Neural progenitor cell (in vitro differentiated cells): ENCODE measurements at regions not wholly inside any gene's neighbourhood (a gene's known extent, or its start where the extent isn't known, plus 50 kb on each side); places are given as distances from the start of the nearest gene placed in this dataset.

Experiments used
- DNase-seq: peaks from one replicate; pipeline ENCODE4 v3.0.0-alpha.2; 2016; ENCODE audit warnings: low spot score
- H2AFZ ChIP-seq: fragments of 200-600 bp; sonication (generic); replicated peaks from 2 replicates; pipeline ENCODE4 v1.6.1; 2016; ENCODE audit warnings: antibody characterized with exemption
- H3F3A ChIP-seq: fragments of 200-600 bp; sonication (generic); 2 replicates; pipeline ENCODE4 v1.6.1; 2016; ENCODE audit warnings: antibody characterized with exemption, low read depth
- H3K27ac ChIP-seq: fragments of 200-600 bp; sonication (generic); 2 replicates; pipeline ENCODE4 v1.5.1; 2016; ENCODE audit warnings: mild to moderate bottlenecking
- H3K27me3 ChIP-seq: fragments of 200-600 bp; sonication (generic); 2 replicates; pipeline ENCODE4 v1.6.1; 2016; ENCODE audit warnings: mild to moderate bottlenecking, moderate library complexity
- H3K36me3 ChIP-seq: fragments of 200-600 bp; sonication (generic); 2 replicates; pipeline ENCODE4 v1.5.1; 2016
- H3K4me1 ChIP-seq: fragments of 200-600 bp; sonication (generic); 2 replicates; pipeline ENCODE4 v1.6.1; 2016; ENCODE audit warnings: mixed run types
- H3K4me2 ChIP-seq: fragments of 200-600 bp; sonication (generic); 2 replicates; pipeline ENCODE4 v1.6.1; 2016
- H3K4me3 ChIP-seq: fragments of 200-600 bp; sonication (generic); 2 replicates; pipeline ENCODE4 v1.5.1; 2016
- H3K79me2 ChIP-seq: fragments of 200-600 bp; sonication (generic); 2 replicates; pipeline ENCODE4 v1.6.1; 2016; ENCODE audit warnings: low read depth
- H3K9ac ChIP-seq: fragments of 200-600 bp; sonication (generic); 2 replicates; pipeline ENCODE4 v1.6.1; 2016
- H3K9me3 ChIP-seq: fragments of 200-600 bp; sonication (generic); 2 replicates; pipeline ENCODE4 v1.5.1; 2016; ENCODE audit warnings: low read depth
- H4K20me1 ChIP-seq: fragments of 200-600 bp; sonication (generic); 2 replicates; pipeline ENCODE4 v1.6.1; 2016; ENCODE audit warnings: low read depth
- H3K27ac Mint-ChIP-seq: 3 replicates; pipeline ENCODE4 v1.8.0; 2021; ENCODE audit warnings: mixed read lengths
- H3K27me3 Mint-ChIP-seq: 2 replicates; pipeline ENCODE4 v1.8.0; 2022; ENCODE audit warnings: low read depth, mild to moderate bottlenecking, inconsistent platforms, moderate library complexity, mixed read lengths; ENCODE audit not compliant: insufficient read depth
- H3K36me3 Mint-ChIP-seq: 3 replicates; pipeline ENCODE4 v1.8.0; 2021; ENCODE audit warnings: mixed read lengths
- H3K4me1 Mint-ChIP-seq: 3 replicates; pipeline ENCODE4 v1.8.0; 2021; ENCODE audit warnings: mixed read lengths
- H3K4me3 Mint-ChIP-seq: 3 replicates; pipeline ENCODE4 v1.8.0; 2021; ENCODE audit warnings: mild to moderate bottlenecking, moderate library complexity, mixed read lengths
- H3K9me3 Mint-ChIP-seq: 3 replicates; pipeline ENCODE4 v1.8.0; 2020; ENCODE audit warnings: mixed read lengths
- EZH2 ChIP-seq: fragments of 200-600 bp; sonication (generic); IDR thresholded peaks from 2 replicates; pipeline ENCODE4 v1.6.1; 2017; ENCODE audit warnings: antibody characterized with exemption, mild to moderate bottlenecking, moderate library complexity
- EZH2phosphoT487 ChIP-seq: fragments of 200-600 bp; sonication (generic); IDR thresholded peaks from 2 replicates; pipeline ENCODE4 v1.6.1; 2017; ENCODE audit warnings: antibody characterized with exemption
- TF ChIP-seq, protein P1 (sequence below): fragments of 200-600 bp; sonication (generic); IDR thresholded peaks from 2 replicates; pipeline ENCODE4 v1.5.1; 2017; ENCODE audit warnings: antibody characterized with exemption, mild to moderate bottlenecking

DNA sequence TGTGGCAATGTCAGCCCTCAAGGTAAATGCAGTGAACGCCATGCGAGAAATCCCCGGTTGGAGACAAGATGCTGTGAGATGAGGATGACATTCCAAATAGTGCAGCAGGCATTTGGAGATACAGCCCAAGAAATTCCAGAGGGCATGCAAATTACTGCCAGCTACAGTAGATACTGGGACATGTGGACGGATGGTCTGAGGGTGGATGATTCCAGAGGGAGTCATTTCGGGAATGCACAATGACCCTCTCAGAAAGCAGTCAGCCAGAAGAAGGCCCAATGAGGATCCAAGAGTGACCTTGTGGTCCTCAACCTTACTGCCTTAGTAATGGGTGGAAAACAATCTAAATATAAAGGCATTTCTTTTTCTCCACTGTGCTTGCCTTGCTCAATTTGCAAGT, 111.3 kb downstream of the HNRNPLL start:
- TF ChIP-seq, protein P1, sequence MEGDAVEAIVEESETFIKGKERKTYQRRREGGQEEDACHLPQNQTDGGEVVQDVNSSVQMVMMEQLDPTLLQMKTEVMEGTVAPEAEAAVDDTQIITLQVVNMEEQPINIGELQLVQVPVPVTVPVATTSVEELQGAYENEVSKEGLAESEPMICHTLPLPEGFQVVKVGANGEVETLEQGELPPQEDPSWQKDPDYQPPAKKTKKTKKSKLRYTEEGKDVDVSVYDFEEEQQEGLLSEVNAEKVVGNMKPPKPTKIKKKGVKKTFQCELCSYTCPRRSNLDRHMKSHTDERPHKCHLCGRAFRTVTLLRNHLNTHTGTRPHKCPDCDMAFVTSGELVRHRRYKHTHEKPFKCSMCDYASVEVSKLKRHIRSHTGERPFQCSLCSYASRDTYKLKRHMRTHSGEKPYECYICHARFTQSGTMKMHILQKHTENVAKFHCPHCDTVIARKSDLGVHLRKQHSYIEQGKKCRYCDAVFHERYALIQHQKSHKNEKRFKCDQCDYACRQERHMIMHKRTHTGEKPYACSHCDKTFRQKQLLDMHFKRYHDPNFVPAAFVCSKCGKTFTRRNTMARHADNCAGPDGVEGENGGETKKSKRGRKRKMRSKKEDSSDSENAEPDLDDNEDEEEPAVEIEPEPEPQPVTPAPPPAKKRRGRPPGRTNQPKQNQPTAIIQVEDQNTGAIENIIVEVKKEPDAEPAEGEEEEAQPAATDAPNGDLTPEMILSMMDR: no peak
- TF ChIP-seq EZH2phosphoT487 (no peak), EZH2 (no peak)
- Mint-ChIP-seq H3K4me1 (no peaks in the 10 kb centered on the region), H3K36me3 (no peaks in the 10 kb centered on the region), H3K9me3 (no peaks in the 10 kb centered on the region), H3K27ac (no peak overlapping the region), H3K4me3 (no peak overlapping the region), H3K27me3 (no peaks in the 10 kb centered on the region)
- Histone ChIP-seq H3K27me3 (no peaks in the 10 kb centered on the region), H3K36me3 (no peaks in the 10 kb centered on the region), H3K4me3 (no peak overlapping the region), H3K79me2 (no peaks in the 10 kb centered on the region), H3K9me3 (no peaks in the 10 kb centered on the region), H3F3A (no peaks in the 10 kb centered on the region), H3K9ac (no peak overlapping the region), H2AFZ (no peak overlapping the region), H3K27ac (no peak overlapping the region), H4K20me1 (no peaks in the 10 kb centered on the region), H3K4me1 (no peaks in the 10 kb centered on the region), H3K4me2 (no peak overlapping the region)
- no peak for DNase-seq

GRCh38 chr2:38489846-38490245, 112.8 kb upstream of the ATL2 start:
- Histone ChIP-seq H3K36me3 (no peaks in the 10 kb centered on the region), H3F3A (no peaks in the 10 kb centered on the region), H3K9me3 (no peaks in the 10 kb centered on the region), H2AFZ (no peak overlapping the region), H3K79me2 (no peaks in the 10 kb centered on the region), H4K20me1 (no peaks in the 10 kb centered on the region), H3K4me3 (no peak overlapping the region), H3K9ac (no peak overlapping the region), H3K27me3 (no peaks in the 10 kb centered on the region), H3K4me1 (no peaks in the 10 kb centered on the region), H3K27ac (no peak overlapping the region), H3K4me2 (no peak overlapping the region)
- no peaks in the 10 kb centered on the region for H3K27me3 Mint-ChIP-seq
- TF ChIP-seq, protein P1: no peak
- TF ChIP-seq EZH2phosphoT487 (no peak), EZH2 (no peak)
- H3K4me1 Mint-ChIP-seq: no peaks in the 10 kb centered on the region
- H3K4me3 Mint-ChIP-seq: no peak overlapping the region
- H3K9me3 Mint-ChIP-seq: no peaks in the 10 kb centered on the region
- no peak for DNase-seq
- H3K27ac Mint-ChIP-seq: no peak overlapping the region
- no peaks in the 10 kb centered on the region for H3K36me3 Mint-ChIP-seq

DNA sequence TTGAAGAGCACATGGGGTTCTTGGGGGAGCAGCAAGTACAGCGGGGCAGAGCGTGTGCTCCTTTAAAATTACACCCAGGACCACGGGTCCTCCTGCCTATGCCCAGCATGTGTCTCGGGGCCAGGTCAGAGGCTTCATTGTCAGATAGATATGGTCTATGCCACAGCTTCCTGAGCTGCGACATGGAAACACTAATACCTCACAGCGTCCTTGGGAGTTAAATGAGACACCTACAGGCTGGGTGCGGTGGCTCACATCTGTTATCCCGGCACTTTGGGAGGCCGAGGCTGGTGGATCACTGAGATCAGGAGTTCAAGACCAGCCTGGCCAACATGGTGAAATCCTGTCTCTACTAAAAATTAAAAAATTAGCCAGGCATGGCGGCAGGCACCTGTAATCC, 110.8 kb upstream of the ATL2 start:
- no peaks in the 10 kb centered on the region for H3K4me1 Mint-ChIP-seq
- no peak overlapping the region for H3K27ac ChIP-seq
- H3K4me3 Mint-ChIP-seq: no peak overlapping the region
- no peak overlapping the region for H3K4me3 ChIP-seq
- no peak overlapping the region for H3K27ac Mint-ChIP-seq
- H3K9me3 Mint-ChIP-seq: no peaks in the 10 kb centered on the region
- no peaks in the 10 kb centered on the region for H4K20me1 ChIP-seq
- no peaks in the 10 kb centered on the region for H3K36me3 ChIP-seq
- H3K9ac ChIP-seq: no peak overlapping the region
- no peaks in the 10 kb centered on the region for H3K36me3 Mint-ChIP-seq
- TF ChIP-seq EZH2phosphoT487 (no peak), EZH2 (no peak)
- TF ChIP-seq, protein P1: no peak
- no peaks in the 10 kb centered on the region for H3K79me2 ChIP-seq
- H3K27me3 ChIP-seq: no peaks in the 10 kb centered on the region
- no peak overlapping the region for H2AFZ ChIP-seq
- H3K4me2 ChIP-seq: no peak overlapping the region
- H3F3A ChIP-seq: no peaks in the 10 kb centered on the region
- no peaks in the 10 kb centered on the region for H3K9me3 ChIP-seq
- DNase-seq: no peak
- H3K27me3 Mint-ChIP-seq: no peaks in the 10 kb centered on the region
- H3K4me1 ChIP-seq: no peaks in the 10 kb centered on the region
